Adrenal gland (tissue), 9 donors: ENCODE measurements at regions not wholly inside any gene's neighbourhood (a gene's known extent, or its start where the extent isn't known, plus 50 kb on each side); places are given as distances from the start of the nearest gene placed in this dataset.

Source experiments
- DNase-seq, 7 donors: peaks; one replicate each; pipeline ENCODE4 v3.0.0-alpha.2; 2019 to 2020
- H3K27ac ChIP-seq, 5 donors: fragments of 200-600 bp; sonication (generic) in 4 of 5; 1 replicate in 3 of 5; 2 replicates in 2 of 5; pipeline versions ENCODE4 v1.5.1 to v1.8.0; 2016 to 2020; ENCODE audit warnings: mild to moderate bottlenecking in 1 of 5
- H3K27me3 ChIP-seq: fragments of 200-600 bp; 2 replicates; pipeline ENCODE4 v1.8.0; 2021
- H3K36me3 ChIP-seq, 2 donors: fragments of 200-600 bp; replicated peaks in 1 of 2; 1 replicate in 1 of 2; 2 replicates in 1 of 2; pipeline versions ENCODE4 v1.5.1 to v1.8.0; 2018 to 2022
- H3K4me1 ChIP-seq, 2 donors: fragments of 200-600 bp; replicated peaks in 1 of 2; 1 replicate in 1 of 2; 2 replicates in 1 of 2; pipeline versions ENCODE4 v1.5.1 to v1.8.0; 2018 to 2021
- H3K4me3 ChIP-seq, 4 donors: fragments of 200-600 bp; sonication (generic) in 3 of 4; one replicate each; pipeline ENCODE4 v1.5.1; 2016 to 2018
- H3K9me3 ChIP-seq, 3 donors: fragments of 200-600 bp; sonication (generic) in 1 of 3; replicated peaks in 1 of 3; 1 replicate in 2 of 3; 2 replicates in 1 of 3; pipeline versions ENCODE4 v1.5.1 to v1.8.0; 2016 to 2021
- CTCF ChIP-seq, 6 experiments: fragments of 450-650 bp in 4 of 6; fragments of 200-600 bp in 2 of 6; sonication (generic) in 1 of 6; IDR thresholded peaks; 1 replicate in 5 of 6; 2 replicates in 1 of 6; pipeline versions ENCODE4 v1.5.1 to v1.8.0; 2016 to 2021; ENCODE audit warnings: antibody characterized with exemption in 6 of 6, mild to moderate bottlenecking in 2 of 6, moderate library complexity in 1 of 6
- POLR2A ChIP-seq, 2 donors: fragments of 450-650 bp; IDR thresholded peaks; one replicate each; pipeline ENCODE4 v1.6.1; 2017; ENCODE audit warnings: antibody characterized with exemption in 2 of 2, mild to moderate bottlenecking in 2 of 2, moderate library complexity in 1 of 2
- WGBS, 4 donors: extraction: QIAGEN DNeasy Blood & Tissue Kit in 2 of 4; methylation state at CpG; one replicate each; pipeline versions ENCODE4 v1.1.5 to v1.1.7; 2013 to 2017; 5-methylcytosine and 5-hydroxymethylcytosine counted together
- intact Hi-C, 2 donors: fragments of 100-400 bp; cut with DNase I; formaldehyde crosslinking; loops; one replicate each; pipeline versions ENCODE4 v1.14.1 to v1.15.0; 2022 to 2023
- donor health status: healthy with polysubstance abuse.
- donor health status: Bipolar disorder and iron deficiency.
- donor health status: DM: yes; HTN: yes; CAD: no.
- donor health status: DM: no; HTN: no; CAD: no.
- donor health status: DM: no; HTN: no; CAD: no.

- no peaks in the 10 kb centered on the region for H3K9me3 ChIP-seq
- intact Hi-C loops = no loop called here
- TF ChIP-seq CTCF (IDR thresholded peaks at IDR 0.05) (no peak), POLR2A (IDR thresholded peaks at IDR 0.05) (no peak)
- H3K27ac ChIP-seq = no peak overlapping the region
- H3K36me3 ChIP-seq = no peaks in the 10 kb centered on the region
- H3K4me3 ChIP-seq = no peak overlapping the region
- WGBS, 4 donors = 89 to 93% (median 90%) methylated on average over 7 of the region's 7 CpGs
- H3K4me1 ChIP-seq = no peaks in the 10 kb centered on the region
- no peak for DNase-seq
- H3K27me3 ChIP-seq = no peaks in the 10 kb centered on the region
These were observed 612.1 kb downstream of the ZEB2 start for GRCh38 chr2:143907801-143908200.

- TF ChIP-seq POLR2A (IDR thresholded peaks at IDR 0.05) (no peak), CTCF (IDR thresholded peaks at IDR 0.05) (no peak)
- Histone ChIP-seq H3K27ac (no peak overlapping the region), H3K36me3 (no peaks in the 10 kb centered on the region), H3K9me3 (no peaks in the 10 kb centered on the region), H3K27me3 (no peaks in the 10 kb centered on the region), H3K4me3 (no peak overlapping the region), H3K4me1 (no peaks in the 10 kb centered on the region)
- WGBS, 4 donors = 84 to 91% (median 89%) methylated on average over 4 of the region's 4 CpGs
- DNase-seq = no peak
- intact Hi-C loops = no loop called here
These were observed 613.1 kb downstream of the ZEB2 start for GRCh38 chr2:143906850-143907249.

- no peak for TF ChIP-seq POLR2A (IDR thresholded peaks at IDR 0.05)
- no peak for TF ChIP-seq CTCF (IDR thresholded peaks at IDR 0.05)
- no peak overlapping the region for H3K27ac ChIP-seq
- no peaks in the 10 kb centered on the region for H3K4me1 ChIP-seq
- no peaks in the 10 kb centered on the region for H3K9me3 ChIP-seq
- no peak for DNase-seq
- 81 to 89% (median 84%) methylated on average over 4 of the region's 4 CpGs for WGBS, 4 donors
- H3K4me3 ChIP-seq = no peak overlapping the region
- no peaks in the 10 kb centered on the region for H3K27me3 ChIP-seq
- intact Hi-C loops = no loop called here
- H3K36me3 ChIP-seq = no peaks in the 10 kb centered on the region
These were observed 614.3 kb downstream of the ZEB2 start for GRCh38 chr2:143905587-143905986.

- no peaks in the 10 kb centered on the region for H3K4me1 ChIP-seq
- H3K27me3 ChIP-seq = no peaks in the 10 kb centered on the region
- no peak for DNase-seq
- no peaks in the 10 kb centered on the region for H3K9me3 ChIP-seq
- 73 to 80% (median 74%) methylated on average over 5 of the region's 5 CpGs for WGBS, 4 donors
- TF ChIP-seq POLR2A (IDR thresholded peaks at IDR 0.05) (no peak), CTCF (IDR thresholded peaks at IDR 0.05) (no peak)
- intact Hi-C loops = no loop called here
- no peaks in the 10 kb centered on the region for H3K36me3 ChIP-seq
- no peak overlapping the region for H3K27ac ChIP-seq
- H3K4me3 ChIP-seq = no peak overlapping the region
These were observed 616.6 kb downstream of the ZEB2 start for GRCh38 chr2:143903172-143903856.
